Endothelial cell of umbilical vein (primary cell): ENCODE measurements at regions not wholly inside any gene's neighbourhood (a gene's known extent, or its start where the extent isn't known, plus 50 kb on each side); places are given as distances from the start of the nearest gene placed in this dataset.

Experiments used
- CTCF ChIP-seq, 2 donors: IDR thresholded peaks; 1 replicate in 1 of 2; 2 replicates in 1 of 2; pipeline ENCODE4 v1.5.1; 2011; ENCODE audit warnings: low read length in 2 of 2, mild to moderate bottlenecking in 2 of 2, moderate library complexity in 2 of 2, control low read depth in 1 of 2, inconsistent platforms in 1 of 2, low read depth in 1 of 2; ENCODE audit not compliant: insufficient read depth in 1 of 2; ENCODE audit errors: extremely low read depth in 1 of 2
- EZH2 ChIP-seq: IDR thresholded peaks from 2 replicates; pipeline ENCODE4 v1.6.1; 2012; ENCODE audit warnings: borderline replicate concordance, low read depth, mild to moderate bottlenecking, moderate library complexity, low read length, inconsistent platforms; ENCODE audit not compliant: severe bottlenecking
- FOS ChIP-seq: IDR thresholded peaks from 2 replicates; pipeline ENCODE4 v1.6.1; 2011; ENCODE audit warnings: mild to moderate bottlenecking, low read length, moderate library complexity, borderline replicate concordance; ENCODE audit not compliant: insufficient read depth
- GATA2 ChIP-seq: IDR thresholded peaks from 2 replicates; pipeline ENCODE4 v1.7.0; 2011; ENCODE audit warnings: low read depth, mild to moderate bottlenecking, moderate library complexity, mixed read lengths, low read length; ENCODE audit not compliant: insufficient read length, insufficient read depth
- JUN ChIP-seq: IDR thresholded peaks from 2 replicates; pipeline ENCODE4 v1.6.1; 2011; ENCODE audit warnings: borderline replicate concordance, low read depth; ENCODE audit not compliant: insufficient read length, insufficient read depth
- MAX ChIP-seq: IDR thresholded peaks from 2 replicates; pipeline ENCODE4 v1.6.1; 2011; ENCODE audit not compliant: insufficient read depth, insufficient read length
- POLR2A ChIP-seq: IDR thresholded peaks from 2 replicates; pipeline ENCODE4 v1.6.1; 2012; ENCODE audit warnings: low read depth, mild to moderate bottlenecking, control low read depth, low read length
- POLR2AphosphoS5 ChIP-seq: IDR thresholded peaks from 2 replicates; pipeline ENCODE4 v1.6.1; 2012; ENCODE audit warnings: low read depth, mild to moderate bottlenecking, control low read depth, low read length, moderate library complexity; ENCODE audit not compliant: insufficient read depth

- no peak for TF ChIP-seq POLR2A
- TF ChIP-seq CTCF (IDR thresholded peaks at IDR 0.05; ENCODE audit: extremely low read depth in 1 of 2, insufficient read depth in 1 of 2, low read depth in 1 of 2, low read length in 2 of 2): no peak
- no peak for TF ChIP-seq JUN
- no peak for TF ChIP-seq GATA2
- TF ChIP-seq MAX: no peak
- no peak for TF ChIP-seq FOS
- TF ChIP-seq EZH2: no peak
- no peak for TF ChIP-seq POLR2AphosphoS5
These were observed 311.2 kb upstream of the MCTP2 start for GRCh38 chr15:93920204-93920603.
